ENCODE measurements at regions not wholly inside any gene's neighbourhood (a gene's known extent, or its start where the extent isn't known, plus 50 kb on each side); places are given as distances from the start of the nearest gene placed in this dataset.

DNA sequence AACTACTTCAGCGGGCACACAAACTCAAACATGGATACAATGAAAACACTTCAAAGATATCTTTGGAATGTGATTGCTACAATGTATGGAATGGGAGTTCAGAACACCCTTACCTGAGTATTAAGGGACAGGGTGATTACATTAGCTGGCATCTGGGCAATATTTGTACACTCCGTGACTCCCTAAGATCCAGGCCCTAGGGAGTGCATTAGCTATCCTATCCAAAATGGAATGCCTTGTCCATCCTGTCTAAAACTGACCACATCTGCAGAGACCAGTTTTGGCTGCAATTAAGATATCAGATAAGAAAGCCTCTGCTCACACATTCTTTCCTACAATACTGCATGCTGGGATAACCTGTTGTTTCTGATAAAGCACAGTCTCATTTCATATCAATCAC, 176.6 kb upstream of the EMCN start:
- no peak overlapping the region for H3K4me3 ChIP-seq
- TF ChIP-seq, protein P1, sequence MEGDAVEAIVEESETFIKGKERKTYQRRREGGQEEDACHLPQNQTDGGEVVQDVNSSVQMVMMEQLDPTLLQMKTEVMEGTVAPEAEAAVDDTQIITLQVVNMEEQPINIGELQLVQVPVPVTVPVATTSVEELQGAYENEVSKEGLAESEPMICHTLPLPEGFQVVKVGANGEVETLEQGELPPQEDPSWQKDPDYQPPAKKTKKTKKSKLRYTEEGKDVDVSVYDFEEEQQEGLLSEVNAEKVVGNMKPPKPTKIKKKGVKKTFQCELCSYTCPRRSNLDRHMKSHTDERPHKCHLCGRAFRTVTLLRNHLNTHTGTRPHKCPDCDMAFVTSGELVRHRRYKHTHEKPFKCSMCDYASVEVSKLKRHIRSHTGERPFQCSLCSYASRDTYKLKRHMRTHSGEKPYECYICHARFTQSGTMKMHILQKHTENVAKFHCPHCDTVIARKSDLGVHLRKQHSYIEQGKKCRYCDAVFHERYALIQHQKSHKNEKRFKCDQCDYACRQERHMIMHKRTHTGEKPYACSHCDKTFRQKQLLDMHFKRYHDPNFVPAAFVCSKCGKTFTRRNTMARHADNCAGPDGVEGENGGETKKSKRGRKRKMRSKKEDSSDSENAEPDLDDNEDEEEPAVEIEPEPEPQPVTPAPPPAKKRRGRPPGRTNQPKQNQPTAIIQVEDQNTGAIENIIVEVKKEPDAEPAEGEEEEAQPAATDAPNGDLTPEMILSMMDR (IDR thresholded peaks at IDR 0.05) = no peak
- no peak for TF ChIP-seq POLR2A (IDR thresholded peaks at IDR 0.05)
- TF ChIP-seq POLR2AphosphoS5 (IDR thresholded peaks at IDR 0.05) = no peak
- no peak for TF ChIP-seq EP300 (IDR thresholded peaks at IDR 0.05)
- H3K27me3 ChIP-seq = no peaks in the 10 kb centered on the region
- H3K4me1 ChIP-seq = peaks cover 0 to 4% (median 0%) of the 10 kb centered on the region in 4 donors
- no peaks in the 10 kb centered on the region for H3K36me3 ChIP-seq
- H3K9me3 ChIP-seq = no peaks in the 10 kb centered on the region
- no peak overlapping the region for H3K27ac ChIP-seq
- no peak for DNase-seq
- intact Hi-C loops (cut with DNase I) = no loop called here
- WGBS, 2 donors = 93 to 97% methylated on average over 2 of the region's 2 CpGs

DNA sequence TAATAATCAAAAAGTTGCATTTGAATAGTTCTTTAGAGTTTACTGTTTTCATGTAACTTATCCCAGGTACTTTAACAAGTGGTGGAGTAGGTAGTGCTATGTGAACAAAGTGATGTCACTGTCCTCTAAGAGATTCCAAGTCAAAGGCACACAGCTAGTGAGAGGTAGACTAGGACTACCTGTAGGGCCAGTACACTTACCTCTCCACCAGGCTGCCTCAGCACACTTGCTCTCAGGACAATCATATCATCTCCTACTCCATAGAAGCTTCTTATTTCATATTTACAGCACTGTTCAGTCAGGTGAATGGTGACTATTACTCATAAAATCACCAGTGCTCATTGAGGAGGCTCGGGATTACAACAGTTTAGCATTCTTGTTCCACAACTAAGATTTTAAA, 173.0 kb upstream of the EMCN start:
- Histone ChIP-seq H3K4me3 (no peak overlapping the region), H3K27ac (no peak overlapping the region), H3K9me3 (no peaks in the 10 kb centered on the region), H3K36me3 (no peaks in the 10 kb centered on the region), H3K4me1 (no peaks in the 10 kb centered on the region), H3K27me3 (no peaks in the 10 kb centered on the region)
- intact Hi-C loops (cut with DNase I) = no loop called here
- DNase-seq = no peak
- TF ChIP-seq POLR2A (IDR thresholded peaks at IDR 0.05) = no peak
- TF ChIP-seq POLR2AphosphoS5 (IDR thresholded peaks at IDR 0.05) = no peak
- TF ChIP-seq, protein P1 (IDR thresholded peaks at IDR 0.05) = no peak
- TF ChIP-seq EP300 (IDR thresholded peaks at IDR 0.05) = no peak
- WGBS, 2 donors = 38 to 75% methylated on average over 1 of the region's 1 CpG

DNA sequence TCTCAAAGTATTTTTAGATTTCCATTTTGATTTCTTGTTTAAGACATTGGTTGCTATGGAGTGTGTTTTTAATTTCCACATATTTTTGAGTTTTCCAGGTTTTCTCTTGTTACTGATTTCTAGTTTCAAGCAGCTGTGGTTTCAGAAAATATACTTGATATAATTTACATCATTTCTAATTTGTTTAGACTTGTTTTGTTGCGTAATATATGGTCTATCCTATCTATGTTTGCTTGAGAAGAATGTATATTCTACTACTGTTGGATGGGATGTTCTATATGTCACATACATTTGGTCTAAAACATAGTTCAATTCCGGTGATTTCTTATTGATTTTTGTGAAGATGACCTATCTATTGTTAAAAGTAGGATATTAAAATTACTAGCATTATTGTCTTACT, 170.5 kb upstream of the EMCN start:
- no peak overlapping the region for H3K27ac ChIP-seq
- no peak for DNase-seq
- H3K9me3 ChIP-seq = no peaks in the 10 kb centered on the region
- WGBS, 2 donors = 86 to 87% methylated on average over 2 of the region's 2 CpGs
- H3K4me3 ChIP-seq = no peak overlapping the region
- no peaks in the 10 kb centered on the region for H3K27me3 ChIP-seq
- H3K4me1 ChIP-seq = no peaks in the 10 kb centered on the region
- intact Hi-C loops (cut with DNase I) = no loop called here
- no peaks in the 10 kb centered on the region for H3K36me3 ChIP-seq
- TF ChIP-seq POLR2A (IDR thresholded peaks at IDR 0.05) (no peak), EP300 (IDR thresholded peaks at IDR 0.05) (no peak), POLR2AphosphoS5 (IDR thresholded peaks at IDR 0.05) (no peak)
- TF ChIP-seq, protein P1 (IDR thresholded peaks at IDR 0.05) = no peak

DNA sequence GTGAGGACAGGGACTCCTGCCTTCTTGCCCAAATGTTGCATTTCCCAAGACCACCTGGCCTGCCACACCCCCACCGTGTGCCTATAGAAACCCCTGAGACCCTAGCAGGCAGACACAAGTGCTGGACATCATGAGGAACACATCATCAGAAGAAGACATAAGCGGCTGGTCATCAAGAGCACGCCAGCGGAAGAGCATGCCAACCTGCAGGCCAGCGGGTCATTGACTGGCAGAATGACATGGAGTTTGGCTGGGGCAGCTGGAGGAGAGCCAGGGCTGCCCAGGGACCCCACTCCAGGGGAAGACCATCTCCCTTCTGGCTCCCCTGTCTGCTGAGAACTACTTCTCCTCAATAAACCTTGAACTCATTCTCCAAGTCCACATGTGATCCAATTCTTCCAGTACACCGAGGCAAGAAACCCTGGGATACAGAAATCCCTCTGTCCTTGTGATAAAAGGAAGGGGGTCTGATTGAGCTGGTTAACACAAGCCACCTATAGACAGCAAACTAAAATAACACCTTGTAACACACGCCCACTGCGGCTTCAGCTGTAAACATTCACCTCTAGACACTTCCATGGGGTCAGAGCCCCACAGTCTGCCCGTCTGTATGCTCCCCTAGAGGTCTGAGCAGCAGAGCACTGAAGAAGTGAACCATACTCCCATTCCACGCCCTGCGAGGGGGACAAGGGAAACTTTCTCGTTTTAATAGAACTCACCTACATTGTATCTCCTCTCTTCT, 164.8 kb upstream of the EMCN start:
- 77 to 89% methylated on average over 12 of the region's 12 CpGs for WGBS, 2 donors
- Histone ChIP-seq H3K27me3 (no peaks in the 10 kb centered on the region), H3K27ac (no peak overlapping the region), H3K36me3 (no peaks in the 10 kb centered on the region), H3K4me1 (no peaks in the 10 kb centered on the region), H3K4me3 (no peak overlapping the region), H3K9me3 (no peaks in the 10 kb centered on the region)
- no peak for DNase-seq
- TF ChIP-seq EP300 (IDR thresholded peaks at IDR 0.05) = no peak
- TF ChIP-seq, protein P1 (IDR thresholded peaks at IDR 0.05) = no peak
- no peak for TF ChIP-seq POLR2A (IDR thresholded peaks at IDR 0.05)
- no peak for TF ChIP-seq POLR2AphosphoS5 (IDR thresholded peaks at IDR 0.05)
- intact Hi-C loops (cut with DNase I) = no loop called here

DNA sequence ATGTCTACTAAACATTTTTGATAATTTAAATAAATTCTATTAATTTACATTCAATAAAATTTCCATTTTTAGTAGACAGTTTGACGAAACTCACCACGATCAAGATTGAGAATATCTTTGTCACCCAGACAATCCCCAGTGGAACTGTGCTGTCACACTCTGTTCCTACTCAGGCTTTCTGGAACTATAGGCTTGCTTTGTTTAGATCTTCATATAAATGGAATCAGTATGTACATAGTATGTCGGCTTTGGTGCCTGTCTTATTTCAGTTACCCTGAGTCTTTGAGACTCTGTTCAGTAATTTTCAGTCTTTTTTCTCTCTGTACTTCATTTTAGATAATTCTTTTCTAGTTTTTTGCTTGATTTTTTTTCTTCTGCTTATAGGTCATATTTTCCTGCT, 163.5 kb upstream of the EMCN start:
- 82 to 93% methylated on average over 3 of the region's 3 CpGs for WGBS, 2 donors
- Histone ChIP-seq H3K4me3 (no peak overlapping the region), H3K4me1 (no peaks in the 10 kb centered on the region), H3K9me3 (no peaks in the 10 kb centered on the region), H3K27ac (no peak overlapping the region), H3K36me3 (no peaks in the 10 kb centered on the region), H3K27me3 (no peaks in the 10 kb centered on the region)
- TF ChIP-seq POLR2AphosphoS5 (IDR thresholded peaks at IDR 0.05) (no peak), POLR2A (IDR thresholded peaks at IDR 0.05) (no peak), EP300 (IDR thresholded peaks at IDR 0.05) (no peak)
- TF ChIP-seq, protein P1 (IDR thresholded peaks at IDR 0.05) = no peak
- intact Hi-C loops (cut with DNase I) = no loop called here
- DNase-seq = no peak

Measured in sigmoid colon (tissue), 6 donors.